ENCODE measurements at regions not wholly inside any gene's neighbourhood (a gene's known extent, or its start where the extent isn't known, plus 50 kb on each side); places are given as distances from the start of the nearest gene placed in this dataset.

- TF ChIP-seq, protein P1, sequence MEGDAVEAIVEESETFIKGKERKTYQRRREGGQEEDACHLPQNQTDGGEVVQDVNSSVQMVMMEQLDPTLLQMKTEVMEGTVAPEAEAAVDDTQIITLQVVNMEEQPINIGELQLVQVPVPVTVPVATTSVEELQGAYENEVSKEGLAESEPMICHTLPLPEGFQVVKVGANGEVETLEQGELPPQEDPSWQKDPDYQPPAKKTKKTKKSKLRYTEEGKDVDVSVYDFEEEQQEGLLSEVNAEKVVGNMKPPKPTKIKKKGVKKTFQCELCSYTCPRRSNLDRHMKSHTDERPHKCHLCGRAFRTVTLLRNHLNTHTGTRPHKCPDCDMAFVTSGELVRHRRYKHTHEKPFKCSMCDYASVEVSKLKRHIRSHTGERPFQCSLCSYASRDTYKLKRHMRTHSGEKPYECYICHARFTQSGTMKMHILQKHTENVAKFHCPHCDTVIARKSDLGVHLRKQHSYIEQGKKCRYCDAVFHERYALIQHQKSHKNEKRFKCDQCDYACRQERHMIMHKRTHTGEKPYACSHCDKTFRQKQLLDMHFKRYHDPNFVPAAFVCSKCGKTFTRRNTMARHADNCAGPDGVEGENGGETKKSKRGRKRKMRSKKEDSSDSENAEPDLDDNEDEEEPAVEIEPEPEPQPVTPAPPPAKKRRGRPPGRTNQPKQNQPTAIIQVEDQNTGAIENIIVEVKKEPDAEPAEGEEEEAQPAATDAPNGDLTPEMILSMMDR (IDR thresholded peaks at IDR 0.05), result no peak
- no peak for TF ChIP-seq POLR2A (IDR thresholded peaks at IDR 0.05)
Observed at GRCh38 chr16:7150230-7150629, 182.4 kb upstream of the RBFOX1 start.
